ENCODE measurements at regions not wholly inside any gene's neighbourhood (a gene's known extent, or its start where the extent isn't known, plus 50 kb on each side); places are given as distances from the start of the nearest gene placed in this dataset.

GRCh38 chr16:49056546-49056945, 225.1 kb downstream of the CBLN1 start:
- H3K4me2 ChIP-seq = no peak overlapping the region
- no peaks in the 10 kb centered on the region for H3K79me2 ChIP-seq (ENCODE audit: insufficient read depth)
- WGBS (ENCODE audit: low lambda C conversion rate) = 32% methylated on average over 5 of the region's 5 CpGs
- H3K9me3 ChIP-seq = no peaks in the 10 kb centered on the region
- ChIA-PET POLR2A (no interaction called here), CTCF (no interaction called here)
- H3K9me2 ChIP-seq = no peaks in the 10 kb centered on the region
- H3K27ac ChIP-seq (ENCODE audit: low read depth in 2 of 2, low read length in 1 of 2) = no peak overlapping the region
- no peak for TF ChIP-seq IRF3 (IDR thresholded peaks at IDR 0.05; ENCODE audit: low read depth, low read length)
- no peak overlapping the region for H3K4me3 ChIP-seq (ENCODE audit: low read depth in 2 of 2, low read length in 1 of 2)
- H3K27me3 ChIP-seq (ENCODE audit: insufficient read depth) = no peaks in the 10 kb centered on the region; the same call in 1 of the 2 replicates
- no peak overlapping the region for H2AFZ ChIP-seq (ENCODE audit: low read depth)
- H4K20me1 ChIP-seq (ENCODE audit: insufficient read depth) = no peaks in the 10 kb centered on the region
- no peaks in the 10 kb centered on the region for H3K36me3 ChIP-seq (replicated peaks in 1 of 2; ENCODE audit: control insufficient read depth in 1 of 2, insufficient read depth in 2 of 2, low read length in 1 of 2)
- peaks cover 0 to 2% of the 10 kb centered on the region in 2 experiments; a peak in 1 of 4 replicates for H3K4me1 ChIP-seq (ENCODE audit: control insufficient read depth in 1 of 2, insufficient read depth in 2 of 2, low read depth in 1 of 2, low read length in 1 of 2)
- no peaks in the 10 kb centered on the region for H3F3A ChIP-seq (replicated peaks; ENCODE audit: insufficient read depth)
- no peak overlapping the region for H3K9ac ChIP-seq
- DNase-seq = no peak

DNA sequence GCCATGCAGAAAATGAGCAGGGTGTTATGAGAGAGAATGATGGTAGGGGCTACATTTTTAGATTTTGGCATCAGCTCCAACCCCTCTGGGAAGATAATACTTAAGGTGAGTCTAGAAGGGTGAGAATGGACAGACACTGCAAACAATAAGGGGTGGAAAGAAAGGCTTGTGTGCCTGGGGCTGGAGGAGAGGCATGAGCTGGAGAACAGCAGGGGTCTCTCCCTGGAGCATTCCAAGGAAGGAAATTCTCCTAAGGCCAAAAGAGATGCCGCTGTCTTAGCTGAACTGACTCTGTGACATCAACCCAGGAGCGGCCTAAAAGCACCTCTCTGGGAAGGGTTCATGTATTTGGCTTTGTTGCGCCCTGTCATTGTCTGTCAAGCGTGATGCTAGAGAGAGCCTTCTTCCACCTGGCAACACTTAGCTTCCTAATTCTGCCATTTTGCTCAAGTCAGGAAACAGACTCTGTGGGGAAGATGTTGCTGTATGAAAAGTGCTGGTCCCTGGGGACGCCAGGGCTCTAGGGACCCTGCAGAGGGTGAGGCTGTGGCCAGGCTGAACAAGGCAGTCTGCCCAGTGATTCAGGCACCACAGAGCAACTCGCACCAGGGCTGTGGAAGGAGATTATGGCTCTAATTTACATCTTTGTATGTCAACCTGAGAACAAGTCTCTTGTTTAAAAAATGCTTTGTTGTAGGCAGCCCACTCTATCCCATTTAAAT, 225.7 kb downstream of the CBLN1 start:
- Histone ChIP-seq H3K79me2 (ENCODE audit: insufficient read depth) (no peaks in the 10 kb centered on the region), H3F3A (replicated peaks; ENCODE audit: insufficient read depth) (no peaks in the 10 kb centered on the region), H3K9me3 (no peaks in the 10 kb centered on the region), H3K4me2 (no peak overlapping the region), H3K9me2 (no peaks in the 10 kb centered on the region), H3K9ac (no peak overlapping the region), H3K27me3 (ENCODE audit: insufficient read depth) (no peaks in the 10 kb centered on the region; the same call in 1 of the 2 replicates), H3K4me3 (ENCODE audit: low read depth in 2 of 2, low read length in 1 of 2) (no peak overlapping the region), H2AFZ (ENCODE audit: low read depth) (no peak overlapping the region), H3K4me1 (ENCODE audit: control insufficient read depth in 1 of 2, insufficient read depth in 2 of 2, low read depth in 1 of 2, low read length in 1 of 2) (peaks cover 0 to 5% of the 10 kb centered on the region in 2 experiments; a peak in 1 of 4 replicates), H4K20me1 (ENCODE audit: insufficient read depth) (no peaks in the 10 kb centered on the region), H3K27ac (ENCODE audit: low read depth in 2 of 2, low read length in 1 of 2) (no peak overlapping the region), H3K36me3 (replicated peaks in 1 of 2; ENCODE audit: control insufficient read depth in 1 of 2, insufficient read depth in 2 of 2, low read length in 1 of 2) (no peaks in the 10 kb centered on the region)
- no peak for TF ChIP-seq TCF12 (IDR thresholded peaks at IDR 0.05)
- no peak for TF ChIP-seq FOXJ3 (CRISPR knock-in tag; IDR thresholded peaks at IDR 0.05)
- TF ChIP-seq FOSL2 (IDR thresholded peaks at IDR 0.05; ENCODE audit: borderline replicate concordance, low read depth) = no peak
- no peak for TF ChIP-seq USF1 (IDR thresholded peaks at IDR 0.05; ENCODE audit: borderline replicate concordance, low read depth)
- no peak for TF ChIP-seq FOXM1 (IDR thresholded peaks at IDR 0.05; ENCODE audit: low read depth)
- TF ChIP-seq SMC3 (IDR thresholded peaks at IDR 0.05; ENCODE audit: low read depth, low read length) = no peak
- no peak for TF ChIP-seq POLR2AphosphoS5 (IDR thresholded peaks at IDR 0.05; ENCODE audit: low read depth, low read length)
- TF ChIP-seq TAF1 (IDR thresholded peaks at IDR 0.05; ENCODE audit: borderline replicate concordance, low read depth, low read length) = no peak
- ChIA-PET CTCF (no interaction called here), POLR2A (no interaction called here)
- 9% methylated on average over 4 of the region's 6 CpGs for WGBS (ENCODE audit: low lambda C conversion rate)
- DNase-seq = no peak

DNA sequence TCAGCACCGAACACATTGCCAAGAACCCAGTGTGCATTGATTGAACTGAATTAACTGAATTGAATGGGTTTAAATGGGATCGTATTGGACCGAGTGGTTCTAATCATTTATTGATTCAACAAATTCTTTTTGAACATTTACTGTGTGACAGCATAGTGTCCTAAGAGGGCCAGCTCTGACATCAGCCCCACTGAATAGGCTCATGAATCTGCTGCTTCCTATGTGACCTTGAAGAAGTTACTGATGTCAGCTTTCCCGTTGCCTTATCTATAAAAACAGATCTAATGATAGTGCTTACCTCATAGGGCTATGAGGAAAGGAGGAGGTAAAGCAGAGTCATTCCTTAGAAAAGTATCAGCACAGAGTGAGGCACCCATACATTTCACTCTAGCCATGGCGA, 226.3 kb downstream of the CBLN1 start:
- no peaks in the 10 kb centered on the region for H3K79me2 ChIP-seq (ENCODE audit: insufficient read depth)
- ChIA-PET CTCF (no interaction called here), POLR2A (no interaction called here)
- H3K9ac ChIP-seq = no peak overlapping the region
- no peaks in the 10 kb centered on the region for H3K9me3 ChIP-seq
- 22% methylated on average over 5 of the region's 5 CpGs for WGBS (ENCODE audit: low lambda C conversion rate)
- H3K4me1 ChIP-seq (ENCODE audit: control insufficient read depth in 1 of 2, insufficient read depth in 2 of 2, low read depth in 1 of 2, low read length in 1 of 2) = peaks cover 0 to 10% of the 10 kb centered on the region in 2 experiments; a peak in 1 of 4 replicates
- H3K27me3 ChIP-seq (ENCODE audit: insufficient read depth) = no peaks in the 10 kb centered on the region; the same call in 1 of the 2 replicates
- no peak overlapping the region for H3K4me2 ChIP-seq
- H2AFZ ChIP-seq (ENCODE audit: low read depth) = no peak overlapping the region
- no peaks in the 10 kb centered on the region for H3K9me2 ChIP-seq
- DNase-seq = no peak
- H3K27ac ChIP-seq (ENCODE audit: low read depth in 2 of 2, low read length in 1 of 2) = no peak overlapping the region
- no peak for TF ChIP-seq TAF1 (IDR thresholded peaks at IDR 0.05; ENCODE audit: borderline replicate concordance, low read depth, low read length)
- TF ChIP-seq GATA2 (CRISPR knock-in tag; IDR thresholded peaks at IDR 0.05) = no peak
- TF ChIP-seq NFIC (IDR thresholded peaks at IDR 0.05; ENCODE audit: borderline replicate concordance) = no peak
- no peak for TF ChIP-seq EP300 (IDR thresholded peaks at IDR 0.05; ENCODE audit: borderline replicate concordance in 1 of 2, low read depth in 1 of 2, low read length in 1 of 2)
- no peak for TF ChIP-seq RAD21 (IDR thresholded peaks at IDR 0.05; ENCODE audit: low read length)
- no peak for TF ChIP-seq POLR2AphosphoS5 (IDR thresholded peaks at IDR 0.05; ENCODE audit: low read depth, low read length)
- no peak for TF ChIP-seq GABPA (IDR thresholded peaks at IDR 0.05; ENCODE audit: low read depth)
- TF ChIP-seq, protein P1, sequence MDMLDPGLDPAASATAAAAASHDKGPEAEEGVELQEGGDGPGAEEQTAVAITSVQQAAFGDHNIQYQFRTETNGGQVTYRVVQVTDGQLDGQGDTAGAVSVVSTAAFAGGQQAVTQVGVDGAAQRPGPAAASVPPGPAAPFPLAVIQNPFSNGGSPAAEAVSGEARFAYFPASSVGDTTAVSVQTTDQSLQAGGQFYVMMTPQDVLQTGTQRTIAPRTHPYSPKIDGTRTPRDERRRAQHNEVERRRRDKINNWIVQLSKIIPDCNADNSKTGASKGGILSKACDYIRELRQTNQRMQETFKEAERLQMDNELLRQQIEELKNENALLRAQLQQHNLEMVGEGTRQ (IDR thresholded peaks at IDR 0.05; ENCODE audit: borderline replicate concordance, low read depth, low read length) = no peak
- no peak for TF ChIP-seq RFX5 (IDR thresholded peaks at IDR 0.05; ENCODE audit: low read length)
- no peak for TF ChIP-seq CHD2 (IDR thresholded peaks at IDR 0.05; ENCODE audit: low read length, partially characterized antibody)
- no peak for TF ChIP-seq MXI1 (IDR thresholded peaks at IDR 0.05; ENCODE audit: low read depth, low read length)
- TF ChIP-seq ELF1 (IDR thresholded peaks at IDR 0.05) = no peak
- H4K20me1 ChIP-seq (ENCODE audit: insufficient read depth) = no peaks in the 10 kb centered on the region
- H3K36me3 ChIP-seq (replicated peaks in 1 of 2; ENCODE audit: control insufficient read depth in 1 of 2, insufficient read depth in 2 of 2, low read length in 1 of 2) = no peaks in the 10 kb centered on the region
- H3K4me3 ChIP-seq (ENCODE audit: low read depth in 2 of 2, low read length in 1 of 2) = no peak overlapping the region
- H3F3A ChIP-seq (replicated peaks; ENCODE audit: insufficient read depth) = no peaks in the 10 kb centered on the region
